OCI-LY7 (cell line): ENCODE measurements at regions not wholly inside any gene's neighbourhood (a gene's known extent, or its start where the extent isn't known, plus 50 kb on each side); places are given as distances from the start of the nearest gene placed in this dataset.

ENCODE experiments used
- BruUV-seq: library from RNA; stranded (reverse); fragments of 400-500 nt; replicated peaks from 2 replicates; lab custom pipeline; 2021; lab: Mats Ljungman, UMichigan
- CTCF ChIA-PET: fragments of 300-600 bp; sonication (Branson Sonifier 250); formaldehyde crosslinking; loops from one replicate; lab custom pipeline; 2022; ENCODE audit warnings: antibody characterized with exemption; ENCODE audit not compliant: unreplicated experiment; lab: Charles Lee
- POLR2A ChIA-PET: fragments of 300-600 bp; sonication (Branson Sonifier 250); formaldehyde crosslinking; loops from one replicate; lab custom pipeline; 2022; ENCODE audit warnings: antibody characterized with exemption; lab: Charles Lee
- DNase-seq: peaks from one replicate; pipeline ENCODE4 v3.0.0-alpha.2; 2015; ENCODE audit warnings: low spot score
- H2AFZ ChIP-seq: fragments of 200-600 bp; sonication (generic), shearing (Covaris generic); 2 replicates; pipeline ENCODE4 v1.6.1; 2014; ENCODE audit warnings: mild to moderate bottlenecking, antibody characterized with exemption, low read length, moderate library complexity
- H3K27ac ChIP-seq: fragments of 200-600 bp; sonication (generic); 2 replicates; pipeline ENCODE4 v1.5.1; 2014; ENCODE audit warnings: mixed run types, low read depth, mild to moderate bottlenecking, moderate library complexity, low read length, inconsistent platforms; ENCODE audit not compliant: poor library complexity, severe bottlenecking
- H3K36me3 ChIP-seq: fragments of 200-600 bp; sonication (generic); 2 replicates; pipeline ENCODE4 v1.6.1; 2014; ENCODE audit warnings: mild to moderate bottlenecking, antibody characterized with exemption, low read length, moderate library complexity, mixed read lengths; ENCODE audit not compliant: insufficient read depth
- H3K4me1 ChIP-seq: fragments of 200-600 bp; sonication (generic); 2 replicates; pipeline ENCODE4 v1.5.1; 2014; ENCODE audit warnings: mild to moderate bottlenecking, low read length; ENCODE audit not compliant: insufficient read depth, poor library complexity, severe bottlenecking
- H3K4me2 ChIP-seq: fragments of 200-600 bp; sonication (generic); 2 replicates; pipeline ENCODE4 v1.6.1; 2014; ENCODE audit warnings: mild to moderate bottlenecking, low read length
- H3K4me3 ChIP-seq: fragments of 200-600 bp; sonication (generic); 2 replicates; pipeline ENCODE4 v1.5.1; 2014; ENCODE audit warnings: mild to moderate bottlenecking, low read depth, low read length; ENCODE audit not compliant: poor library complexity, severe bottlenecking
- H3K79me2 ChIP-seq: fragments of 200-600 bp; sonication (generic); 2 replicates; pipeline ENCODE4 v1.6.1; 2016; ENCODE audit warnings: low read depth, mild to moderate bottlenecking, low read length, moderate library complexity, mixed read lengths; ENCODE audit not compliant: insufficient read depth
- H3K9me2 ChIP-seq: fragments of 200-600 bp; sonication (generic); 2 replicates; pipeline ENCODE4 v1.6.1; 2016; ENCODE audit warnings: mild to moderate bottlenecking, low read length, mixed read lengths; ENCODE audit not compliant: insufficient read depth
- H3K9me3 ChIP-seq: fragments of 200-600 bp; sonication (generic); 2 replicates; pipeline ENCODE4 v1.6.1; 2014; ENCODE audit warnings: mild to moderate bottlenecking, mixed run types, low read length, mixed read lengths
- H4K20me1 ChIP-seq: fragments of 200-600 bp; sonication (generic); 2 replicates; pipeline ENCODE4 v1.6.1; 2014; ENCODE audit warnings: mild to moderate bottlenecking, antibody characterized with exemption, low read length, moderate library complexity, mixed read lengths; ENCODE audit not compliant: insufficient read depth
- CTCF ChIP-seq: fragments of 200-600 bp; sonication (generic); conservative IDR thresholded peaks from 2 replicates; pipeline ENCODE4 v1.5.1; 2014; ENCODE audit warnings: mild to moderate bottlenecking, antibody characterized with exemption, low read length, moderate library complexity, mixed read lengths
- EZH2phosphoT487 ChIP-seq: fragments of 200-600 bp; sonication (generic); IDR thresholded peaks from 2 replicates; pipeline ENCODE4 v1.6.1; 2018; ENCODE audit warnings: low read depth, borderline replicate concordance, mild to moderate bottlenecking, mixed run types, antibody characterized with exemption, low read length, moderate library complexity, mixed read lengths
- intact Hi-C: fragments of 100-400 bp; cut with micrococcal nuclease; formaldehyde crosslinking; loops from one replicate; pipeline ENCODE4 v1.10.0; 2022; ENCODE audit not compliant: unreplicated experiment

- intact Hi-C loops, result no loop called here
- DNase-seq, result no peak
- H2AFZ ChIP-seq, result no peak overlapping the region
- BruUV-seq, result no TSS peak
- H3K9me2 ChIP-seq, result no peaks in the 10 kb centered on the region
- TF ChIP-seq EZH2phosphoT487 (no peak), CTCF (no peak)
- no peak overlapping the region for H3K4me2 ChIP-seq
- H3K9me3 ChIP-seq, result no peaks in the 10 kb centered on the region
- H4K20me1 ChIP-seq, result no peaks in the 10 kb centered on the region
- no peaks in the 10 kb centered on the region for H3K36me3 ChIP-seq
- no peak overlapping the region for H3K4me3 ChIP-seq
- H3K79me2 ChIP-seq, result no peaks in the 10 kb centered on the region
- CTCF ChIA-PET, result no interaction called here
- no peaks in the 10 kb centered on the region for H3K4me1 ChIP-seq
- H3K27ac ChIP-seq, result no peak overlapping the region
- POLR2A ChIA-PET, result no interaction called here
Observed at GRCh38 chr10:84997870-84998269, 669.5 kb downstream of the CCSER2 start.

- ChIA-PET POLR2A (interaction anchor here (1.1 kb wide), 1 partner anchor 10 kb away, joined by 3 read pairs; no protein-coding TSS in a partner anchor), CTCF (no interaction called here)
- no peak for TF ChIP-seq EZH2phosphoT487
- TF ChIP-seq CTCF, result no peak
- H3K9me2 ChIP-seq, result no peaks in the 10 kb centered on the region
- H3K9me3 ChIP-seq, result no peaks in the 10 kb centered on the region
- no peaks in the 10 kb centered on the region for H3K79me2 ChIP-seq
- no peaks in the 10 kb centered on the region for H4K20me1 ChIP-seq
- H3K36me3 ChIP-seq, result no peaks in the 10 kb centered on the region
- H3K4me2 ChIP-seq, result no peak overlapping the region
- H3K4me3 ChIP-seq, result no peak overlapping the region
- no TSS peak for BruUV-seq
- DNase-seq, result no peak
- no peak overlapping the region for H2AFZ ChIP-seq
- intact Hi-C loops, result no loop called here
- no peak overlapping the region for H3K27ac ChIP-seq
- H3K4me1 ChIP-seq, result no peaks in the 10 kb centered on the region
Observed at GRCh38 chr10:84999929-85000328, 671.5 kb downstream of the CCSER2 start.

- Histone ChIP-seq H3K79me2 (no peaks in the 10 kb centered on the region), H3K4me3 (no peak overlapping the region), H3K4me2 (no peak overlapping the region), H3K9me3 (no peaks in the 10 kb centered on the region), H3K9me2 (no peaks in the 10 kb centered on the region), H3K4me1 (no peaks in the 10 kb centered on the region), H4K20me1 (no peaks in the 10 kb centered on the region), H3K27ac (no peak overlapping the region), H2AFZ (no peak overlapping the region), H3K36me3 (no peaks in the 10 kb centered on the region)
- no TSS peak for BruUV-seq
- no peak for TF ChIP-seq CTCF
- ChIA-PET POLR2A (interaction anchor here (1.4 kb wide), 1 partner anchor 9 kb away, joined by 3 read pairs; no protein-coding TSS in a partner anchor), CTCF (no interaction called here)
- intact Hi-C loops, result no loop called here
- no peak for DNase-seq
Observed at GRCh38 chr10:85003083-85003482, 674.7 kb downstream of the CCSER2 start.
